AML-193 (cell line): ENCODE measurements at regions not wholly inside any gene's neighbourhood (a gene's known extent, or its start where the extent isn't known, plus 50 kb on each side); places are given as distances from the start of the nearest gene placed in this dataset.

Experiments used
- DNase-seq, 2 experiments: peaks; one replicate each; lab custom pipeline; 2025; lab: John Stamatoyannopoulos, UW

DNA sequence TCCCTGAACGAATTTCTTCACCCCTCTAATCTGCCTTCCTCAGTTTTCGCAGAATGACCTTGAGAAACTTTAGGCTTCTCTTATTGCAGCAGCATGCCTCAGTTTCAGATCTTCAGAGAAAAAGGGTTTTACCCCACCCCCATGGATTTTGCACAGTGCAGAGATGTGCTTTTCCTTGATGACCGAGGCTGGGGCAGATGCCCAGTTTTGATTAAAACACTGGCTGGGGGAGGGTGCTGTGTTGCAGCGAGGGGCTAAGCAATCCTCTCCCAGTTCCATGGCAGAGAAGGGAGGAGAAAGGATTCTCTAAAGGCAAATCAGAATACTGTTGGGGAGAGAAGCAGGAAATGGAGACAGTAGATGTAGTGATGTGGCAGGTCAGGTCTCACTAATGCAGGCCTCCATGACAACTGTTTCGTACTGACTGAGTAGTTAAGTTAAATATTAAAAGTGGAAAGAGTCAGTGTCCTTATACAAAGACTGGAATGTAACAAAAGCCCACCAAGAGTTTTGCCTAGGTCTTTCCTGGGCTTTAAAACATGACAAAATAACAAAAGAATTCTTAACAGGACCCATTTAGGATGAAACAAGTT, 50.8 kb upstream of the PDZD8 start:
- no peak for DNase-seq

DNA sequence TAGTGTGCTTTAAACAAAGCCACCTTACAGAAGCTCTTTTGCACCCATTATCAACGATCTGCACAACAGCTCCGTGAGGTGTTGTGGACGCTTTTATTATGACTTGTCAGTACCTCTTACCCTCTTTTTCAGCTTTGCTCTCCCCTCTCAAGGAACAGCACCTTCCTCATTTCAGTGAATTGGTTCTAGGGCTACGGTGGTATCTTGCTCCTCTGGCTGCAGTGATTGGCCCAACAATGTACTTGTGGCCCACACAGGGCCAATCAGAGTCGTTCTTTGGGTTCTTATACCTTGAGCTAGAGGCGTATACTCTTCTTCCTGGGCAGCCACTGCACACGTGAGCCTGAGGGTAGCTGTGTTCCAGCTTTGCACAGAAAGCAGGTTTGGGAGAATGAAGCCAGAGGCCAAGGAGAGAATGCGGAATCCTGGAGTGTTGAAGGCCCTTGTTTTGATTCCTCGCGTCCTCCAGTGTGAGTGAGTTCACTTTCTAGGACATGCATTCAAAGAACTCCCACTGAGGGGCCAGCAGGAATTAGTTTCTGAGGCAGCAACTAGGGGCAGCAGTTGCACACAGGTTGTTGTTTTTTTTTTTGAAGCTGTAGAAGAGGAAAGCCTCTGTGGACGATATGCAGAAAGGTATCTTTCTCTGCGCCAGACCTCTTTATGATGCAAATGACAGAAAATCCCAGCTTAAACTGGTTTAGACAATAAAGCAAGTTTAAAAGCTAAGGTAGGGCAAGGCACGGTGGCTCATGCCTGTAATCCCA, 49.8 kb upstream of the PDZD8 start:
- no peak for DNase-seq
